ENCODE measurements at regions not wholly inside any gene's neighbourhood (a gene's known extent, or its start where the extent isn't known, plus 50 kb on each side); places are given as distances from the start of the nearest gene placed in this dataset.

DNA sequence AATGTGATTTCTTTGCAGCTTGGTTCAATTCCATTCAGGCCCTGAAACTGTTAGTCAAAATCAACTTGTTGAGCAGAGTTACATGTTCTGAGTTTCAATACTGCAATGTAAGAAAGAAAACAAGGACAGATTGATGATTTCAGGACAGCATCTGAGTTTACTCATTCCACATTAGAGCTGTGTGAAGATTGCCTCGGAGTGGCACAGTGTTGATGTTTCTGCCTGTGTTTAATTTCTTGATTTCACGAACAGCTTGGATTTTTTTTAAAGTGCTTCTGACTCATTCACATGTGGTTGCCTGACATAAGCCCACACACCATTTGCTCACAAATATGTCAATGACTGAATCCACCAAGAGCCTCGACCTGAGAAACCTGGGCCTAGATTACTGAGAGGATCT is 101.2 kb upstream of the PARD3 start:
- no peak for TF ChIP-seq CTCF (conservative IDR thresholded peaks at IDR 0.05; ENCODE audit: low read length)
- no peak for TF ChIP-seq EZH2phosphoT487 (IDR thresholded peaks at IDR 0.05; ENCODE audit: borderline replicate concordance, low read depth, low read length)
